GM18511 (cell line): ENCODE measurements at regions not wholly inside any gene's neighbourhood (a gene's known extent, or its start where the extent isn't known, plus 50 kb on each side); places are given as distances from the start of the nearest gene placed in this dataset.
"Not testable (repeated sequence)": the region's sequence is repeated elsewhere in the genome, so short reads cannot be mapped to it uniquely, and the experiment has no call there.

Experiments
- ATAC-seq: cut with Tn5 transposase; IDR thresholded peaks from one replicate; pipeline ENCODE4 v1.9.1; 2021; ENCODE audit warnings: mild to moderate bottlenecking, moderate library complexity; ENCODE audit not compliant: unreplicated experiment

GRCh38 chr4:122973465-122973864, 51.1 kb upstream of the NUDT6 start:
- ATAC-seq: no peak

GRCh38 chr4:122976111-122976510, 53.7 kb upstream of the NUDT6 start:
- no peak for ATAC-seq

GRCh38 chr4:122977103-122977502, 54.7 kb upstream of the NUDT6 start:
- ATAC-seq: no peak

- no peak for ATAC-seq
These were observed 55.7 kb upstream of the NUDT6 start for GRCh38 chr4:122978109-122978508.

- no peak for ATAC-seq
These were observed 56.4 kb upstream of the NUDT6 start for GRCh38 chr4:122978789-122979188.

GRCh38 chr4:122980860-122981259, 58.5 kb upstream of the NUDT6 start:
- no peak for ATAC-seq

GRCh38 chr4:122988696-122989095, 66.3 kb upstream of the NUDT6 start:
- ATAC-seq: no peak

GRCh38 chr4:122990891-122991290, 68.5 kb upstream of the NUDT6 start:
- no peak for ATAC-seq

- ATAC-seq: no peak
These were observed 69.7 kb upstream of the NUDT6 start for GRCh38 chr4:122992057-122992456.

GRCh38 chr4:122992641-122993040, 70.2 kb upstream of the NUDT6 start:
- no peak for ATAC-seq

- no peak for ATAC-seq
These were observed 74.0 kb upstream of the NUDT6 start for GRCh38 chr4:122996350-122996749.

- peak; percentile 98 for ATAC-seq
These were observed 75.2 kb upstream of the NUDT6 start for GRCh38 chr4:122997463-122998101.

GRCh38 chr4:123004079-123004478, 81.7 kb upstream of the NUDT6 start:
- ATAC-seq: not testable (repeated sequence)

GRCh38 chr4:123005126-123005525, 82.7 kb upstream of the NUDT6 start:
- not testable (repeated sequence) for ATAC-seq

GRCh38 chr4:123007679-123008078, 85.3 kb upstream of the NUDT6 start:
- ATAC-seq: no peak

- ATAC-seq: not testable (repeated sequence)
These were observed 90.0 kb upstream of the NUDT6 start for GRCh38 chr4:123012416-123012815.

- no peak for ATAC-seq
These were observed 91.6 kb upstream of the NUDT6 start for GRCh38 chr4:123014038-123014437.

- no peak for ATAC-seq
These were observed 94.7 kb upstream of the NUDT6 start for GRCh38 chr4:123017078-123017477.

- no peak for ATAC-seq
These were observed 95.4 kb upstream of the NUDT6 start for GRCh38 chr4:123017636-123018395.

- no peak for ATAC-seq
These were observed 96.0 kb upstream of the NUDT6 start for GRCh38 chr4:123018396-123018775.

GRCh38 chr4:123020285-123020684, 97.9 kb upstream of the NUDT6 start:
- ATAC-seq: no peak

- ATAC-seq: no peak
These were observed 101.2 kb upstream of the NUDT6 start for GRCh38 chr4:123023647-123024046.

- ATAC-seq: no peak
These were observed 102.3 kb upstream of the NUDT6 start for GRCh38 chr4:123024710-123025109.
